ENCODE measurements at regions not wholly inside any gene's neighbourhood (a gene's known extent, or its start where the extent isn't known, plus 50 kb on each side); places are given as distances from the start of the nearest gene placed in this dataset.
"Not testable (repeated sequence)": the region's sequence is repeated elsewhere in the genome, so short reads cannot be mapped to it uniquely, and the experiment has no call there.

DNA sequence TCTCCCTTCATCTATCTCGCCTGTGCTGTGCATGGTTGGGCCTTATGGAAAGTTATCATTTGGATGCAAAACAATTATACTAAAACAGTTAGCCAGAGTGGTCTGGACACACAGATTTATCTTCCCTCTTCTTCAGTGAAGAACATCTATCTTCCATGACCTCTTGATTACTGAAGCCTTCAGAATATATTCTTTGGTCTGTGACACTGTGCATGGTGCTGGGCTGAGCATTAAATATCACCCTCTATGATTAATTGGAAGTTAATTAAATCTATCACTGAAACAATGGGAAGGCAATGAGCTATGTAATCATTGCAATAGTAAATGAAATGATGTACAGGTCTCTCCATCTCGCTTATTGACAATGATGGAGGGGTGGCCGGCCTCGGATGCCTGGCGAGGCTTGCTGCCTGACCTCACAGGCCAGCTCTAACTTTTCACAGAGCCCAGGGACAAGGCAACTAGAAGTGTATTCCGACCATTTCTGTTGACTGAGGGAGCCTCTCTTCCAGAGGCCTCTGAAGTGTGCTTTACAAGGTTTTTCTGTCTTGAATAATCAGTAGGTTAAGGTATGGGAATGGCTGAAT, 186.6 kb downstream of the NKX6-1 start:
- Mint-ChIP-seq H3K27me3 (ENCODE audit: unreplicated experiment) (peaks cover 75% of the 10 kb centered on the region), H3K27ac (ENCODE audit: unreplicated experiment) (no peak overlapping the region), H3K4me1 (ENCODE audit: low read depth, unreplicated experiment) (no peaks in the 10 kb centered on the region), H3K9me3 (ENCODE audit: low read depth, unreplicated experiment) (no peaks in the 10 kb centered on the region), H3K36me3 (ENCODE audit: insufficient read depth, unreplicated experiment) (no peaks in the 10 kb centered on the region), H3K4me3 (ENCODE audit: low read depth, unreplicated experiment) (no peak overlapping the region)
- intact Hi-C loops (cut with micrococcal nuclease; ENCODE audit: unreplicated experiment) = no loop called here
- TF ChIP-seq, protein P1, sequence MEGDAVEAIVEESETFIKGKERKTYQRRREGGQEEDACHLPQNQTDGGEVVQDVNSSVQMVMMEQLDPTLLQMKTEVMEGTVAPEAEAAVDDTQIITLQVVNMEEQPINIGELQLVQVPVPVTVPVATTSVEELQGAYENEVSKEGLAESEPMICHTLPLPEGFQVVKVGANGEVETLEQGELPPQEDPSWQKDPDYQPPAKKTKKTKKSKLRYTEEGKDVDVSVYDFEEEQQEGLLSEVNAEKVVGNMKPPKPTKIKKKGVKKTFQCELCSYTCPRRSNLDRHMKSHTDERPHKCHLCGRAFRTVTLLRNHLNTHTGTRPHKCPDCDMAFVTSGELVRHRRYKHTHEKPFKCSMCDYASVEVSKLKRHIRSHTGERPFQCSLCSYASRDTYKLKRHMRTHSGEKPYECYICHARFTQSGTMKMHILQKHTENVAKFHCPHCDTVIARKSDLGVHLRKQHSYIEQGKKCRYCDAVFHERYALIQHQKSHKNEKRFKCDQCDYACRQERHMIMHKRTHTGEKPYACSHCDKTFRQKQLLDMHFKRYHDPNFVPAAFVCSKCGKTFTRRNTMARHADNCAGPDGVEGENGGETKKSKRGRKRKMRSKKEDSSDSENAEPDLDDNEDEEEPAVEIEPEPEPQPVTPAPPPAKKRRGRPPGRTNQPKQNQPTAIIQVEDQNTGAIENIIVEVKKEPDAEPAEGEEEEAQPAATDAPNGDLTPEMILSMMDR (IDR thresholded peaks at IDR 0.05; ENCODE audit: unreplicated experiment) = no peak
- DNase-seq = no peak
- CTCF ChIA-PET = no interaction called here
- no TSS peak for BruUV-seq (replicated peaks)

DNA sequence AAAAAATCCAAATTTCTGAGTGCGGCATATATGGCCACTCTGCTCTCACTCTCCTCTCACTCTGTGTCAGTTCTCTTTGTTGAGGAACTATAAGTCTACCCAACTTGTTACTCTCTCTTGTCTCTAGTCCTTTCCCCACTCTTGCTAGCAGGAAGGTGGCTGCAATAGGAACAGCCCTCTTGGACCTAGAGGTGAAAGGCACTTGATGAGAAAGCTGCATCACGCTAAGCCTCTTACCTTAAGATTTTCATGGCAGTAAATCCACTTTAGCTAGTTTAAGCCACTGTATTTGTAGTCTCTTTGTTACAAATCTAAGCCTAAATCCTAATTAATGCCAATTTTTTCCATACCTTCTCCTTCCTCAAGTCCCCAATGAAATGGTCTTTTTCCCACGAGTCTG, 189.9 kb downstream of the NKX6-1 start:
- H3K4me3 Mint-ChIP-seq (ENCODE audit: low read depth, unreplicated experiment) = no peak overlapping the region
- no peaks in the 10 kb centered on the region for H3K4me1 Mint-ChIP-seq (ENCODE audit: low read depth, unreplicated experiment)
- TF ChIP-seq, protein P1 (IDR thresholded peaks at IDR 0.05; ENCODE audit: unreplicated experiment) = no peak
- BruUV-seq (replicated peaks) = no TSS peak
- no peak overlapping the region for H3K27ac Mint-ChIP-seq (ENCODE audit: unreplicated experiment)
- intact Hi-C loops (cut with micrococcal nuclease; ENCODE audit: unreplicated experiment) = no loop called here
- no peak for DNase-seq
- H3K9me3 Mint-ChIP-seq (ENCODE audit: low read depth, unreplicated experiment) = no peaks in the 10 kb centered on the region
- no peaks in the 10 kb centered on the region for H3K36me3 Mint-ChIP-seq (ENCODE audit: insufficient read depth, unreplicated experiment)
- CTCF ChIA-PET = no interaction called here
- H3K27me3 Mint-ChIP-seq (ENCODE audit: unreplicated experiment) = peaks cover 54% of the 10 kb centered on the region

DNA sequence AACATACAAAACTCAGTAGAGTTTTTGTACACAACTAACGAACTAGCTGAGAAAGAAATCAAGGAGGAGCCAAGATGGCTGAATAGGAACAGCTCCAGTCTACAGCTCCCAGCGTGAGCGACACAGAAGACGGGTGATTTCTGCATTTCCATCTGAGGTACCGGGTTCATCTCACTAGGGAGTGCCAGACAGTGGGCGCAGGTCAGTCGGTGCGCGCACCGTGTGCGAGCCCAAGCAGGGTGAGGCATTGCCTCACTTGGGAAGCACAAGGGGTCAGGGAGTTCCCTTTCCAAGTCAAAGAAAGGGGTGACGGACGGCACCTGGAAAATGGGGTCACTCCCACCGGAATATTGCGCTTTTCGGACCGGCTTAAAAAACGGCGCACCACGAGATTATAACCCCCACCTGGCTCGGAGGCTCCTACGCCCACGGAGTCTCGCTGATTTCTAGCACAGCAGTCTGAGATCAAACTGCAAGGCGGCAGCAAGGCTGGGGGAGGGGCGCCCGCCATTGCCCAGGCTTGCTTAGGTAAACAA, 200.3 kb downstream of the NKX6-1 start:
- H3K4me3 Mint-ChIP-seq (ENCODE audit: low read depth, unreplicated experiment); H3K4me1 Mint-ChIP-seq (ENCODE audit: low read depth, unreplicated experiment); H3K27ac Mint-ChIP-seq (ENCODE audit: unreplicated experiment); H3K36me3 Mint-ChIP-seq (ENCODE audit: insufficient read depth, unreplicated experiment); DNase-seq; BruUV-seq (replicated peaks); H3K9me3 Mint-ChIP-seq (ENCODE audit: low read depth, unreplicated experiment); intact Hi-C loops (cut with micrococcal nuclease; ENCODE audit: unreplicated experiment); CTCF ChIA-PET: not testable (repeated sequence)
- H3K27me3 Mint-ChIP-seq (ENCODE audit: unreplicated experiment) = peaks cover 20% of the 10 kb centered on the region

DNA sequence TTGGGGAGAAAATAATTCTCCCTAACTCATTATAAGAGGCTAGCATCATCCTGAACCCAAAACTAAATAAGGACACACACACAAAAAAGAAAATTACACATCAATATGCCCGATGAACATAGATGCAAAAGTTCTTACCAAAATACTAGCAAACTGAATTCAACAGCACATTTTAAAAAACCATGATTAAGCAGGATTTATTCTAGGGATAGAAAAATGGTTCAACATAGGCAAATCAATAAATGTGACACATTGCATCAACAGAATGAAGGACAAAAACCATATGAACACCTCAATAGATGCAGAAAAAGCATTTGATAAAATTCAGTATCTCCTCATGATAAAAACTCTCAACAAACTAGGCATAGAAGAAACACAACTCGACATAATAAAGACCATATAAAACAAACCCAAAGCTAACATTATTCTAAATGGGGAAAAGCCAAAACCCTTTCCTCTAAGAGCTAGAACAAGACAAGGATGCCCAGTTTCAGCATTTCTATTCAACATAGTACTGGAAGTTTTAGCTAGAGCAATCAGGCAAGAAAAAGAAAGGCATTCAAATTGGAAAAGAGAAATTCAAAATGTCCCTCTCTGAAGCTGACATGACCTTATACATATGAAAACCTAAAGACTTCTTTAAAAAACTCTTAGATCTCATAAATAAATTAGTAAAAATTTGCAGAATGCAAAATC, 200.9 kb downstream of the NKX6-1 start:
- DNase-seq = no peak
- Mint-ChIP-seq H3K36me3 (ENCODE audit: insufficient read depth, unreplicated experiment) (no peaks in the 10 kb centered on the region), H3K4me3 (ENCODE audit: low read depth, unreplicated experiment) (no peak overlapping the region), H3K4me1 (ENCODE audit: low read depth, unreplicated experiment) (no peaks in the 10 kb centered on the region), H3K27me3 (ENCODE audit: unreplicated experiment) (peaks cover 20% of the 10 kb centered on the region), H3K27ac (ENCODE audit: unreplicated experiment) (no peak overlapping the region), H3K9me3 (ENCODE audit: low read depth, unreplicated experiment) (no peaks in the 10 kb centered on the region)
- no TSS peak for BruUV-seq (replicated peaks)
- intact Hi-C loops (cut with micrococcal nuclease; ENCODE audit: unreplicated experiment) = no loop called here
- TF ChIP-seq, protein P1 (IDR thresholded peaks at IDR 0.05; ENCODE audit: unreplicated experiment) = no peak
- CTCF ChIA-PET = no interaction called here

DNA sequence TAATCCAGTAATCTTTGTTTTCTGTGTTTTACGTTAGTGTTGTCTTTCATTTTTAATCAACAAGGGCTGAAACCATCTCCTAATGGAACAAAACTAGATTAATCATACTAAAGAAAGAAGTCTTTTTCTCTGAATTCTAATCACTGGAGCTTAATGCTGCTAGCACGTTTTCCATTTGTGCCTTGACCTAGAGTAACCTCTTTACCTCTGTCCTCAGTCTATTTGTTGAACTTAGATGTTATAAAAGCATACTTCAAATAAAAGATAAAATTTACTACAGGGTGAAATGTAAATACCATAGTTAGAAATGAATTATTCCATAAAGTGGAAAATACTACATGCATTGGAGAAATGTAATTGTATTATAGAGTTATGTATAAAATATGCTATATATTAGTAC, 207.1 kb downstream of the NKX6-1 start:
- no peaks in the 10 kb centered on the region for H3K4me1 Mint-ChIP-seq (ENCODE audit: low read depth, unreplicated experiment)
- H3K4me3 Mint-ChIP-seq (ENCODE audit: low read depth, unreplicated experiment) = no peak overlapping the region
- BruUV-seq (replicated peaks) = no TSS peak
- CTCF ChIA-PET = no interaction called here
- intact Hi-C loops (cut with micrococcal nuclease; ENCODE audit: unreplicated experiment) = no loop called here
- peaks cover 2% of the 10 kb centered on the region for H3K9me3 Mint-ChIP-seq (ENCODE audit: low read depth, unreplicated experiment)
- no peak for DNase-seq
- TF ChIP-seq, protein P1 (IDR thresholded peaks at IDR 0.05; ENCODE audit: unreplicated experiment) = no peak
- peaks cover 38% of the 10 kb centered on the region for H3K27me3 Mint-ChIP-seq (ENCODE audit: unreplicated experiment)
- H3K36me3 Mint-ChIP-seq (ENCODE audit: insufficient read depth, unreplicated experiment) = no peaks in the 10 kb centered on the region
- no peak overlapping the region for H3K27ac Mint-ChIP-seq (ENCODE audit: unreplicated experiment)
